ES-I3 (cell line): ENCODE measurements at regions not wholly inside any gene's neighbourhood (a gene's known extent, or its start where the extent isn't known, plus 50 kb on each side); places are given as distances from the start of the nearest gene placed in this dataset.

ENCODE experiments used
- H3K36me3 ChIP-seq: 2 replicates; pipeline ENCODE4 v1.6.1; 2013; ENCODE audit warnings: mild to moderate bottlenecking, low read length, control low read depth, moderate library complexity; ENCODE audit not compliant: insufficient read depth
- H3K4me1 ChIP-seq: 2 replicates; pipeline ENCODE4 v1.6.1; 2013; ENCODE audit warnings: mild to moderate bottlenecking, control low read depth, low read length; ENCODE audit not compliant: insufficient read depth
- H3K9ac ChIP-seq: 2 replicates; pipeline ENCODE4 v1.6.1; 2013; ENCODE audit warnings: low read depth, mild to moderate bottlenecking, low read length, moderate library complexity
- H3K9me3 ChIP-seq: 2 replicates; pipeline ENCODE4 v1.6.1; 2013; ENCODE audit warnings: mild to moderate bottlenecking, low read length, moderate library complexity; ENCODE audit not compliant: control insufficient read depth, insufficient read depth

GRCh38 chr1:81121306-81121705 is 679.4 kb upstream of the ADGRL2 start:
- H3K9ac ChIP-seq = no peak overlapping the region
- no peaks in the 10 kb centered on the region for H3K4me1 ChIP-seq
- no peaks in the 10 kb centered on the region for H3K36me3 ChIP-seq
- no peaks in the 10 kb centered on the region for H3K9me3 ChIP-seq

GRCh38 chr1:81119319-81119718 is 681.4 kb upstream of the ADGRL2 start:
- Histone ChIP-seq H3K9me3 (no peaks in the 10 kb centered on the region), H3K4me1 (peaks cover 14% of the 10 kb centered on the region; the same call in 1 of the 2 replicates), H3K36me3 (no peaks in the 10 kb centered on the region), H3K9ac (no peak overlapping the region)

DNA sequence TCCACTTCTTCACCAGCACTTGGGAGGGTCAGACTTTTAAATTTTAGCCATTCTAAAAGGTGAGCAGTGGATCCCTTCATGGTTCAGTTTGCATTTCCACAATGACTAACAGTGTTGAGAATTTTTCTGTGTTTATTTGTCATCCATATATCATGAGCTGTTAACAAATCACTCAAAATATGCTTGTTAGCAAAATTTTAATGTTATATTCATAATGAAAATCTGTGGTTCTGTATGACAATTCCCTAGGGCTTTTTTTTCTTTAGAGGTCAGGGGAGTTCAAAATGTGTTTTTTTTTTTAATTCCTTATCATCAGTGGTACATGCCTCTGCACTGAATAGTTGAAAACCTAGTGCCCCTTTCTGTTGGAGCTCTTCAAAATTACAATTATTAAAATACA is 682.2 kb upstream of the ADGRL2 start:
- no peak overlapping the region for H3K9ac ChIP-seq

DNA sequence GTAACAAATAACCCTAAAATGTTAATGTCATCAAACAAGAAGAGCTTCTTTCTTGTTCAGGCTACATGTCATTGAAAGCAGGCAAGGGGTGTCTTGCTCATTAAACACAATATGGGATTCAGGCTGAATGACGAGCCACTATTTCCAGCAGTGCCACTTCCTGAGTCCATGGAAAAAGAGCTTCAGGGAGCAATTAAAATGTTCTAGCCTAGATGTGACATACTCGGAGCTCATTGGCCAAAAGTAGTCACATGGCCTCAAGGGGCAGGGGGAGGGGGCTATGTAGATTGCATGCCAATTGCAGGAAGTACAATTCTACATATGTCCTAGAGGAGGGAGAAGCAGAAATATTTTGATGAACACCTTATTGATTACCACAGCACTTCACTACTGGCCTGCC is 685.3 kb upstream of the ADGRL2 start:
- Histone ChIP-seq H3K9me3 (no peaks in the 10 kb centered on the region), H3K4me1 (peaks cover 17% of the 10 kb centered on the region; the same call in 1 of the 2 replicates)

More for the DNA sequence above, 682.2 kb upstream of the ADGRL2 start:
- no peaks in the 10 kb centered on the region for H3K9me3 ChIP-seq
- peaks cover 17% of the 10 kb centered on the region; the same call in 1 of the 2 replicates for H3K4me1 ChIP-seq
- no peaks in the 10 kb centered on the region for H3K36me3 ChIP-seq

DNA sequence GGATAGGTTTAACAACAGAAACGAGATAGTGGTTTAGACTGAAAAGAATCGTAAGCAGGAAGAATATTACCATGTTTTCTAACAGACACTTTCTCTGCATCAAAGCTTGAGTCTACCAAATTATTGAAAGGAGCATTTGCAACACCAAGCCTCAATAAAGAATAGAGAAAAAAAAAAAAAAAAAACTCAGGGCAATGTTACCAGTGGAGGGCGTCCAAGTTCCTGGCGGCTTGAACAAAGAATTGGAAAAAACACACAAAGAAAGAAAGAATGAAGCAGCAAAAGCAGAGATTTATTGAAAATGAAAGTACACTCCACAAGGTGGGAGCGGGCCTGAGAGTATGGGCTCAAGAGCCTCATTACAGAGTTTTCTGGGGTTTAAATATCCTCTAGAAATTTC is 686.5 kb upstream of the ADGRL2 start:
- Histone ChIP-seq H3K4me1 (peaks cover 17% of the 10 kb centered on the region; the same call in 1 of the 2 replicates), H3K36me3 (no peaks in the 10 kb centered on the region), H3K9ac (peak overlapping the region; percentile 24; the same call in 1 of the 2 replicates), H3K9me3 (no peaks in the 10 kb centered on the region)

More for the DNA sequence above, 685.3 kb upstream of the ADGRL2 start:
- Histone ChIP-seq H3K9ac (no peak overlapping the region), H3K36me3 (no peaks in the 10 kb centered on the region)

GRCh38 chr1:81113688-81114087 is 687.0 kb upstream of the ADGRL2 start:
- peaks cover 17% of the 10 kb centered on the region; the same call in 1 of the 2 replicates for H3K4me1 ChIP-seq
- no peaks in the 10 kb centered on the region for H3K36me3 ChIP-seq
- H3K9ac ChIP-seq = no peak overlapping the region
- no peaks in the 10 kb centered on the region for H3K9me3 ChIP-seq

- Histone ChIP-seq H3K9me3 (no peaks in the 10 kb centered on the region), H3K4me1 (peaks cover 17% of the 10 kb centered on the region; the same call in 1 of the 2 replicates), H3K9ac (no peak overlapping the region), H3K36me3 (no peaks in the 10 kb centered on the region)
These were observed 688.9 kb upstream of the ADGRL2 start for GRCh38 chr1:81111818-81112217.

GRCh38 chr1:81109038-81109437 is 691.7 kb upstream of the ADGRL2 start:
- H3K4me1 ChIP-seq = peaks cover 3% of the 10 kb centered on the region; the same call in 1 of the 2 replicates
- no peaks in the 10 kb centered on the region for H3K9me3 ChIP-seq
- H3K36me3 ChIP-seq = no peaks in the 10 kb centered on the region
- H3K9ac ChIP-seq = no peak overlapping the region

GRCh38 chr1:81097860-81098259 is 702.9 kb upstream of the ADGRL2 start:
- Histone ChIP-seq H3K4me1 (no peaks in the 10 kb centered on the region), H3K36me3 (no peaks in the 10 kb centered on the region), H3K9ac (no peak overlapping the region), H3K9me3 (no peaks in the 10 kb centered on the region)

- no peaks in the 10 kb centered on the region for H3K36me3 ChIP-seq
- H3K4me1 ChIP-seq = peaks cover 11% of the 10 kb centered on the region; the same call in 1 of the 2 replicates
- no peak overlapping the region for H3K9ac ChIP-seq
- no peaks in the 10 kb centered on the region for H3K9me3 ChIP-seq
These were observed 727.2 kb upstream of the ADGRL2 start for GRCh38 chr1:81073580-81073979.

- peaks cover 11% of the 10 kb centered on the region; the same call in 1 of the 2 replicates for H3K4me1 ChIP-seq
- H3K9me3 ChIP-seq = no peaks in the 10 kb centered on the region
- H3K9ac ChIP-seq = no peak overlapping the region
- no peaks in the 10 kb centered on the region for H3K36me3 ChIP-seq
These were observed 728.6 kb upstream of the ADGRL2 start for GRCh38 chr1:81071969-81072753.

- no peak overlapping the region for H3K9ac ChIP-seq
- H3K36me3 ChIP-seq = no peaks in the 10 kb centered on the region
- H3K9me3 ChIP-seq = no peaks in the 10 kb centered on the region
- H3K4me1 ChIP-seq = peaks cover 11% of the 10 kb centered on the region; the same call in 1 of the 2 replicates
These were observed 729.5 kb upstream of the ADGRL2 start for GRCh38 chr1:81071072-81071858.

DNA sequence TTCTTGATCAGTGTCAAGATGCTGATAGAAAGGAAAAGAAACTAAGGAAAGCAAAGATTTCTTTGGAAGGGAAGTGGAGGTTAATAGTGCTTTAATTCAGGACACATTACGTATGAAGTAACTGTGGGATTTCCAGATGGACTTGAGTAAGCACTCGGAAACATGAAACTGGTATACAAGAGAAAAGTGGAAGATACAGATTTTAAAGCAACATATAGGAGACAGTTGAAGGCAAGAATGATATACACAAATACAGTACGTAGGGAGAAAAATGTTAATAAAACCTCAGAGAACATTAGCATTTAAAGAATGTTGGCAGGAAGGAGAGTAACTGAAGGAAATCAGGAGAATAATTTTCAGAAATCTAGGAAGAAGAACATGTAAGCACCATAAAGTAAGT is 730.9 kb upstream of the ADGRL2 start:
- Histone ChIP-seq H3K9me3 (no peaks in the 10 kb centered on the region), H3K9ac (no peak overlapping the region), H3K4me1 (peaks cover 11% of the 10 kb centered on the region; the same call in 1 of the 2 replicates), H3K36me3 (no peaks in the 10 kb centered on the region)

DNA sequence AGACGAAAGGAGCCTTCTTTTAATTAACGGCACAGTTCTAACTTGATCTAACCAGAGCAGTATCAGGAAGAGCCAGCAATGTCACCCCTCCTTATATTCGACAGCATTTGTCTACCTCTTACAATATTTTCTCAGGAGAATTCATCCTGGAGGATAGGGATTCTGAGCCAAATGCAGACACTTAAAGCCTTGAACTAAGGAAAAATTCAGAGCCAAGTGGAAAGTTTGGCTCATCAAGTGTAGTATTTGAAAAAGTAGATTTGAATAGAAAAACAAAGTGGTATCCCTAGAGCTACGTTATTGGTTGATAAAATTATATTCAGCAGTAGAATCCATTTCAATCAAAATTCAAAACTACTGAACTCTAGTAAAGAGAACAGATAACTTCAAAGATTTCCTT is 732.0 kb upstream of the ADGRL2 start:
- H3K9ac ChIP-seq = no peak overlapping the region
- no peaks in the 10 kb centered on the region for H3K9me3 ChIP-seq
- no peaks in the 10 kb centered on the region for H3K36me3 ChIP-seq
- H3K4me1 ChIP-seq = peaks cover 11% of the 10 kb centered on the region; the same call in 1 of the 2 replicates
